ENCODE measurements at regions not wholly inside any gene's neighbourhood (a gene's known extent, or its start where the extent isn't known, plus 50 kb on each side); places are given as distances from the start of the nearest gene placed in this dataset.

- TF ChIP-seq CTCF (IDR thresholded peaks at IDR 0.05) (no peak), RNF2 (IDR thresholded peaks at IDR 0.05; ENCODE audit: borderline replicate concordance, low read depth) (no peak), POLR2A (IDR thresholded peaks at IDR 0.05; ENCODE audit: low read length) (no peak), SMC3 (IDR thresholded peaks at IDR 0.05) (no peak), HOXA7 (CRISPR knock-in tag; IDR thresholded peaks at IDR 0.05) (no peak), RAD21 (conservative IDR thresholded peaks at IDR 0.05 in 1 of 2, IDR thresholded peaks at IDR 0.05 in 1 of 2) (no peak), EHF (CRISPR knock-in tag; IDR thresholded peaks at IDR 0.05) (no peak), MAFK (IDR thresholded peaks at IDR 0.05; ENCODE audit: partially characterized antibody) (no peak), FOXS1 (CRISPR knock-in tag; IDR thresholded peaks at IDR 0.05) (no peak), MAX (IDR thresholded peaks at IDR 0.05) (no peak), ZFP36 (IDR thresholded peaks at IDR 0.05; ENCODE audit: borderline replicate concordance, partially characterized antibody) (no peak), MAZ (IDR thresholded peaks at IDR 0.05; ENCODE audit: borderline replicate concordance, low read depth, low read length) (no peak), RFX5 (IDR thresholded peaks at IDR 0.05) (no peak), KDM5A (IDR thresholded peaks at IDR 0.05) (no peak)
Observed at GRCh38 chr7:121741896-121742295, 131.1 kb upstream of the PTPRZ1 start.
